ENCODE measurements at regions not wholly inside any gene's neighbourhood (a gene's known extent, or its start where the extent isn't known, plus 50 kb on each side); places are given as distances from the start of the nearest gene placed in this dataset.

DNA sequence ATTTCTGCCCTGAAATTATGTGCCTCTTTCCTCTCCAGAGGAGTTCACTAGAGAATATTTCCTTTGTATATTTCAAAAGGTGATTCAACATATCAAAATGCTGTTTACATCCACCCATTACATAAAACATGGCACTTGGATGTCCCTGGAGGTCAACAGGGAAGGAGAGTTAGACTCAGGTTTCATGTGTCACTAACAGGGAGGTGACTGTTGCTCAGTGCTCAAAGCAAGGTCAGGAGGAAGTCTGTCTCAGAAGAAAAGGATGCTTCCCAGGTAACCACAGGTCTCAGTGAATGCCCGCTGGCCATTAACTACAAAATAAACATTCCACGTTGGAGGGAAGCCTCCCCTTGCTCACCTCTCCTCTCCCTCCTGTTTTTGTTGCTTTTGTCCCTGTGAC lies 198.6 kb downstream of the AXIN2 start:
- no peak for DNase-seq

DNA sequence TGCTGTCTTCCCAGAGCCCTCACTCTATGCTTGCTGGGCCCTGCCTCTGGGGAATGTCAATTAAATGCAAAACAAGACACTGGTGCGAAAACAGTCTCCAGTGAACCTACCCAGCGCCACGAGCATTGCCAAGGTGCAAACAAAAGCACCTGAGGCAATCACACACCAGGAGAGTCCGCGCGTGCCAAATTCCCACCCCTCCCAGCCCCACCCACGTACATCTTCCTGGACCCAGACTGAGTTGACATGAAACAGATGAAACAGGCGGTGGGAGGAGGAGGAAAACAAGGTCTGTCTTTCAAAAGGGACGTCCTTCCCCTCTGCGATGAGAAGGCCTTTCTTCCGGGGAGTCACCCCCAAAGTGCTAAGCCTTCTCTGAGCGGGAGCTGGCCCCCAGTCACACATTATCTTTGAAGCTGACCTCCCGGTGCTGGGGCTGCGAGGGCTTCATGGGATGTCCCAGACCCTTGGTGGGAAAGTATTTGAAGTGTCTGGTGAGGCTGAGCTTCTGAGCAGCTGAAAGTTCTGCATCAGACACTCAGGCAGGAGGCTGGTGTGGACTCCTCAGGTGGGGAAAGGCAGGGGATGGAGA lies 200.4 kb downstream of the AXIN2 start:
- DNase-seq = no peak

DNA sequence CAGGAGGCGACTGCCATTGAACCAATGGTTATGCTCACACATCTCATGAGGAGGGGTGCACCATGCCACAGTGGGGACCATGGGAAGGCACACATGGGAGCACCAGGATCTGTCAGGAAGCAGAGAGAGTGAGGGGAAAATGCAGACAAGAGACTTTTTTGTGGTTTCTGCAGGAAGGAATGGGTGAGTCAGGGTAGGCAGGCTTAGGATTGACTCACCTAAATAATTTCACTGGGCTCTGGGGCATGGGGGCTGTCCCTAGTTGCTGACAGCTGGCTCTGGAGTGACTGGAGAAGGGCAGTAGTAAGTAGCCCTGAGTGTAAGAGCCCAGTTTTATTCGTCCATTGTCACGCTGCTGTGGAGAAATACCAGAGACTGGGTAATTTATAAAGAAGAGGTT lies 202.4 kb downstream of the AXIN2 start:
- DNase-seq = no peak

DNA sequence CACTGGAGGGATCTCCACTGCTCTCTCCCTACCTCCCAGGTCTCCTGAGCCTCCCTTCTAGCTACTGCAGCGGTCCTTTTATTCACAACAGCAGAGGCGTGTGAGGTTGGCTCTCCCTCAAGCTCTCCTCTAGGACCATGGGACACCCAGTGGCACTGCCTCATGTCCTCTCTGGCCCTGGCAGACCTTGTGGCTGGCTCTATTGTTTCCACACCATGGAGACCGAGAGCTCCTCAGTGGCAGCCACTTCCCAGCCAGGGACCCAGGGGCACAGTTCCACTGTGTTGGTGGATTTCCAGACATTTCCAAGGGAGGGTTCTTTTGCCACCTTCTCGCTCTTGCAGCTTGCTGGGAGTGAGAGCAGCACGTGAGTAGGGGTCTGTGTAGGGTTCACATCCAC lies 204.9 kb downstream of the AXIN2 start:
- no peak for DNase-seq

DNA sequence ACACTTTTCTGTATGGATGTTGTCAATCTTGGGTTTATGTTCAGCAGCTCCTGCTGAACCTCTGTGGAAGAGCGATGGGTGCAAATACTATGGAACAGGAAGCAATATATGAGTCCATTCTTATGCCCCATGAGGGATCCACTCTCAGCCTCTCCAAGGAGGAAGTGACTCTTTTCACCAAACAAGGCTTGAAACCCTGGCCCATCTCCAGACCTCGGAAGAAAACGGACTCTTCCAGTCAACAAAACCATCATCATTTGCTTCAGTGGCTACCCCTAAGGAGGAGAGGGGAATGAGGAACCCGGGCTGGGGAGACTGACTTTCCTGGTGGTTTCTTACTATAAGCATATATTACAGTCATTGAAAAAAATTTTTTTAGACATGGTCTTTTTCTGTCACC lies 206.2 kb downstream of the AXIN2 start:
- no peak for DNase-seq

DNA sequence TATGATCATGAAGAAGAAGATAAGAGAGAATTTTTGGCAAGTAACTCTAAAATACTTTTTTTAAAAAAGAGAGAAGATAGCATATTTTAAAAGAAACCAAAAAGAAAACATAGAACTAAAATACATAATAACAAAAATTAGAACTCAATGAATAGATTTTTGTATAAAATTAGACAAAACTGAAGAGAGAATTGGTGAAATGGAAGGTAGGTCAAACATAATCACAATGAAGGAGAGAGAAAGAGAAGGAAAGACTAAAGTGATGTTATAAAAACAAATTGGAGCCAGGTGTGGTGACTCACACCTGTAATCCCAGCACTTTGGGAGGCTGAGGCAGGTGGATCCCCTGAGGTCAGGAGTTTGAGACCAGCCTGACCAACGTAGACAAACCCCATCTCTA lies 211.5 kb downstream of the AXIN2 start:
- DNase-seq = no peak

DNA sequence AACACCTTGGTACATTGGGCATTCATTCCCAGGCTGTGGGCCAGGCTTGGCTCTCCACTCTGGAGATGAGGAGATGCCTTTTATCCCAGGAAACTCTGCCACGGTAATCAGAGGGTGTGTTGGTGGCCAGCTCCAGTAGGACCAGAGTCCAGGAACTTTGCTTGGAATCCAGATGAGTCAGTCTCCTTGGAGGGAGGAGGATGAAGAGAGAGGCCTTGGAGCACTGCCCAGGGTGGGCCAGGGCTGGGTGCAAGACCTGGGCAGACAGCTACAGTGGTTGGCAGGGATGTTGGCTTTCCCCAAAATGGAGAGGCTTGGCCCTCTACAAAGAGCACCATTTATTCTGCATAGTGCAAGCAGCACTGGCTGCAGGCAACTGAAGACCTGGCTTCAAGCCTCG lies 209.0 kb downstream of the RGS9 start:
- DNase-seq = no peak

DNA sequence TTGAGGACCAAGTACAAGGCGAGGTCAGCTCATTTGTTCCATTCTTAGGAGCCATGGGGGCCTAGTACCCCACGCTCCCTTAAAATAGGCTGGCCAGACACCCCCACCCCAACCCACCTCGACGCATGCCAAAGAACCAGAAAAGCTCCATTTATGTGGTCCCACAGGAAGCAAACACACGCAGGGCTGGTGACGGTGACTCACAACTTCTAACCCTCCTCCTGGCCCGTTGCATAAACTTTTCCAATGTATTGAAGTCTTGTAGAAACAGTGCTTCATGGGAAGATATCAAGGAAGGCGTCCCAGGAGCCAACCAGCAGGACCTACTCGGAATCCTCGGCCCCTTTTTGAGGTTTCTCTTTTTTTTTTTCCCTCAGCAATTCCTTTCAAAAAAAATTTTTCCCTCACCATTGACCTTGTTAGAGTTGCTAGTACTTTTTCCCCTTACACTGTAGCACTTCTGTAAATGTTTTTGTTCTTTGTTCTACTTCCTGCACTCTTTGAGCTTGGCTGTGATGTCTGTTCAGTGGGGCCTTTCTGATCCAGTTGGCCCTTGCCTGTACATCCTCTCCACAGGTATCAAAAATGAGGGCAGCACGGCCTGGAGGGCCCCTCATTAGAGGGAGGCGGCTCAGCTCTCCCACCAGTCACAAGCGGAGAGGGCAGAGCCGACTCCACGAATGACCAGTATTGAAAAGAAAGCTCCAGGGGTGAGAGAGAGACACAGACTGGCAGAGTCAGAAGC lies 208.3 kb downstream of the RGS9 start:
- no peak for DNase-seq

DNA sequence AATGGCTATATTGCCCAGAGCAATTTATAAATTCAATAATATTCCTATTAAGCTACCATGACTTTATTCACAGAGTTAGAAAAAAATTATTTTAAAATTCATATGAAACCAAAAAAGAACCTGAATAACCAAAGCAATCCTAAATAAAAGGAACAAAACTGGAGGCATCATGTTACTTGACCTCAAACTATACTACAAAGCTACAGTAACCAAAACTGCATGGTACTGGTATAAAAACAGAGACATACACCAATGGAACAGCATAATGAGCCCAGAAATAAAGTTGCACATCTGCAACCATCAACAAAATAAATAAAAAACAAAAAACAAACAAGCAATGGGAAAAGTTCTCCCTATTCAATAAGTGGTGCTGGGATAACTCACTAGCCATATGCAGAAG lies 203.2 kb downstream of the RGS9 start:
- no peak for DNase-seq

DNA sequence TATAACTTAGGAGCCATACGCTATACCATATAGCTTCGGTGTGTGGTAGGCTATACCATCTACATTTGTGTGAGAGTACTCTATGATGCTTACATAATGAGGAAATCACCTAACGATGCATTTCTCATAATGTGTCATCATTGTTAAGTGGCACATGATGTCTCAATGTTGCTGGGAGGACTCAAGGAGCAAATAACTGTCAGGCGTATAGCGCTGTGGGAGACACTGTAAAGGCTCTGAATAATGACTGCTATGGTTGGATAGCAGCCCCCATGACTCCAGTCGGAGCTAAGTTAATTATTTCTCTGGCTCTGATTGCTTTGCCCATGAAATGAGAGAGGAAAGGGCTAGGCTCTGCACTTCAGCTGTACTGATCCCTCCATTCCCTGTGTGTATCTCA lies 197.2 kb downstream of the RGS9 start:
- DNase-seq = no peak

DNA sequence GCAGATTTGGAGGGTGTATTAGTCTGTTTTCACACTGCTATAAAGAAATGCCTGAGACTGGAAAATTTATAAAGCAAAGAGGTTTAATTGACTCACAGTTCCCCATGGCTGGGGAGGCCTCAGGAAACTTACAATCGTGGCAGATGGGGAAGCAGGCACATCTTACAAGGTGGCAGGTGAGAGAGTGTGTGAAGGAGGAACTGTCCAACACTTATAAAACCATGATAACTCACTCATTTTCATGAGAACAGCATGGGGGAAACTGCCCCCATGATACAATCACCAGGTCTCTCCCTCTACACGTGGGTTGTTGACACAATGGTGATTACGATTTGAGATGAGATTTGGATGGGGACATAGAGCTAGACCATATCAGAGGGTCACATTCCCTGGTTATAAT lies 195.6 kb downstream of the RGS9 start:
- DNase-seq = no peak

DNA sequence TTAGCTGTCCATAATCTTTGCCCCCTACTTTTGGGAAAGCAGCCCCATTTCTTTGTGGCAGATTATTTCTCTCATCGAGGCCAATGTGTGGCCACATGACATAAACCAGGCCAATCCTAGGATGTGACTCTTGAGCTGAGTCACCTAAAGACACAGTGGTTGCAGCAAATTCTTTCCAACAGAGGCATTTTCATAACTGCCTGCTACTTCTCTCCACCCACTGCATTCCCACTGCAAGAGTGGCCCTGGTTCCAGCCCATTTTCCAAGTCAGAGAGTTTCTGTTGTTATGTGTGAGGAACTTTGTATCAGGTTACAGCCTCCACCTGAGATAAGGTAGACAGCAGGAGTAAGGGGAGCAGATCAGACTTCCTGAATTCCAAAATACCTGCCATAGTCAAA lies 195.2 kb downstream of the RGS9 start:
- no peak for DNase-seq

DNA sequence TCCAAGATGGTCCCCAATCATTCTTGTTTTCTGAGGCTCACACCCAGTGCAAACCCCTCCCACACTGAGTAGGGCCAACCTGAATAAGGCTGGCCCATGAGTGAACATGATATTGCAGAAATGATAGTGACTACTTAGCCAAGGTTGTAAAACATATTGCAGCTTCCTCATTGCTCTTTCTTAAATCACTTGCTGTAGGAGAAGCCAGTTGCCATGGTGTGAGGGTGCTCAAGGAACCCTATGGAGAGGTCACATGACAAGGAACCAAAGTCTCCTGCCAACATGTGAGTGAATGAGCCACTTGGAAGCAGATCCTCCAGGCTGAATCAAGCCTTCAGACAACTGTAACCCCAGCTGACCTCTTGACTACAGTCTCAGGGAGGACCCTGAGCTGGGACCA lies 191.4 kb downstream of the RGS9 start:
- no peak for DNase-seq

DNA sequence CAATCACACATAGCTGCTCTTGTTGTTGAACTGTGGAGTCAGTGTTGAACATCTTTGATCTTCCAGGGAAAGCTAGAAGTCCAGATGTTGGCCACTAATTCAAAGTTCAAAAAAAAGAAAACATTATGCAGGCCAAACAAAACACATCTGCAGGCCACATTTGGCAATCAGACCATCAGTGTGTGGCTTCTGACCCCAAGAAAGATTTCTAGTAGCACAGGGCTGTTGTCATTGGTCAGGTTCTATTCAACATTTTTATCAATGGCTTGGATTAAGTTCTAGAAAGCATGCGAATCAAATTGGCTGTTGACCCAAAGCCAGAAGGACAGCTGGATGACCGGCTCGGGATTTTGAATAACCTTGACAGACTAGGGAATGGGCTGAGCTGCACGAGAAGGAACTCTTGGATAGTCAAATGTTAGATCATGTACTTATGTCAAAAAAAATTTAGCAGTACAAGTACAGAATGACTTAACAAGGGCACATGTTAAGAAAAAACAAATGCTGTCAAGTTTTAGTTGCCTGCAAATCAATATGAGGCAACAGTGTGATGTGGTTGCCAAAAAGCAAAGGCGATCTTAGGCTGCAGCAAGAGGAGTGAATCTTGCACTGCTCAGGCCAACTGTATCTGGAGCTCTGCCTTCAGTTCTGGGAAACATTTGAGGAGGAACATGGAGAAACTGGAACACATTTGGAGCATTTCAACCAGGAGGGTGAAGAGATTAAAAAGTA lies 187.6 kb downstream of the RGS9 start:
- no peak for DNase-seq

DNA sequence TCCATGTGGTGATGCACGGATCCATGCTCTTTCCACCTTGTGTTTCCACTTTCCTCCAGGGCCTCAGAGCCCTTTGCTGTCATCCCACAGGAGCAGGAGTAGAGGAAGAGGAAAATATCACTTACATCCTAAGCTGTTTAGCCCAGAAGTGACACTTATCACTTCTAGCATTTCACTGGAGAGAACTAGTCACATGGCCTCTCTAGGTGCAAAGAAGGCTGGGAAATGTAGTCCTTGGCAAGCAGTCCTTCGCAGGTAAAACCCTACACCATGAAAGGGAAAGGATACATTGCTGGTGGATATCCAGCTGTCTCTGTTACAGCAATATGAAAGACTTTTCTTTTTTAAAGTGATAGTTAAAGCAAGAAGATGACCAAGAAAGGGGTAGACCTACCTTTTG lies 185.9 kb downstream of the RGS9 start:
- peak; percentile 51 for DNase-seq

DNA sequence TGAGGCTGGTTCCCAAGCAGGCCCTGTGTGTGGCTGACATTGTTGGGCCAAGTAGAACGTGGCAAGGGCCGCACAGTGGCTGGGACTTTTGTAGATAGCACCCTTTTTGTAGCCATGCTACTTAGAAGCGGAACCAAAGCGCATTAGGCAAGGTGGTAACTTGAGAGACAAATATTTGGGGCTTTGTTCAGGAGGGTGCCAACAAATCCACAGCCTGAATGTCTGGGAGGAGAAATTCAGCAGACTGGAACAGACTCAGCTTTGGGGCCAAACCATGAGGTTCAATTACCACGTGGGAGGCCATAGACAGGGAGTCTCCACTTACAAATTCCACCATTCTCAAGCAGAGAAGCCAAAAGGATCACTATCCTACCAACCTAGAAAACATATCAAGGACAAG lies 183.7 kb downstream of the RGS9 start:
- no peak for DNase-seq

DNA sequence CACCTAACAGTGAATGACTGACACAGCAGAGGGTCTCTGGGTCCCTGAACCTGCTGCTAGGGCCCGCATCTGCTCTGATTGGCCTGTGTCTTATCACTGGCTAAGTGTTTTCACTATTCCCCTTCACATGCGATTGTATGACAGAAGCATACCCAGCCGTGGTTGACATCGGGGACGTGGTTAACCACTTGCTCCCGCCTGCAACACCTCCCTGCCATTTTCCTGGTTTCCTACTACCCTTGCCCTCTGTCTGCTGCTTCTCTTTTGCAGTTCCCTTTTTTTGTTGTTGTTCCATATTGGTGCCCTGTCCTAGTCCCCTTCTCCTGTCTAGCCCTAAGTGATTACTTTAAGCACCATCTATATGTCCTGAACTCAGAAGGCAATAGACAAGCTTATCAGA lies 177.0 kb downstream of the RGS9 start:
- no peak for DNase-seq

DNA sequence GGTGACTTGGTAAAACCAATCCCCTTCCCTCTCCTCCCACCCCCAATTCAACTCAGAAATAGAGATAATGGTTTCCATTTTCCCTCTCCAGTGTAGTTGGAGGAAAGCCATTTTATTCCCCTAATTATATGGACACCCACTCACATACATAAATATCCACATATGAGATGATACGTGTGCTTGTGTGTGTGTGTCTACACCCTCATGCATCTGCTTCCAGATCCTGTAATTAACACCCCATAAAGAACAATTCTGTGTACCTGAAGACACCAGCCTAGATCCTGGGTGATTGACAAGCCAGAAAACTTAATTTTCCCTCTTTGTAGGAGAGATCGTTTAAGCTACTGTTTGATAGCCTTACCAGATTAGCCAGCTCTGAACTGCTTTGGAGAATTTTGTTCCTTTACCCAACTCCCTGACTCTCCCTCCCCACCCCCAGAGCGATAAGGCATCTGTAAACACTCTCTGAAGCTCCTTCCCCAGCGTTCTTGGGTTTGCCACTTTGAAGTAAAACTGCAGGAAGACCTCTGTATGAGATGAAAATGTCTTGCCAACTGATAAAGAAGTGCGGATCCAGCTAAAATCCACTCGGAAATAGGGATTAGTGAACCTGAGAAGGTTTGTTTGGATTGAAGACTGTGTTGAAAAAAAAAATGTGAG lies 175.7 kb downstream of the RGS9 start:
- DNase-seq = no peak

DNA sequence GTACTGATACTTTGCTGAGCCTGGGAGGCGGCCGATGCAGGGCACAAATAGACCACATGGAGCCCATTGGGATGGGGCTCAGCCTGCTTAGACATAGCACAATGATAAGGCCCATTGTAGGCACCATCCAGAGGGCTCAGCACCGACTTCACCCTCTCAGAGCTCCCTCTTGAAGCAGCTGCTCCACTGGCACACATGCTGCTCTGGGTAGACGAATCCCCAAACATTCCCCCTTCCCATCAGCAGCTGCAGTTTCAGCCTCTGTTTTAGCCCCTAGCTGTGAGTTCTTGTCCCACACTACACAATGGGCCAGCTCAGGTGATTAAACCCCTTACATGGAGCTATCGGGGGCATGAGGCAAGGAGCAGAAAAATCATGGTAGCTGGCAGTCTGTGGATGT lies 174.1 kb downstream of the RGS9 start:
- no peak for DNase-seq

DNA sequence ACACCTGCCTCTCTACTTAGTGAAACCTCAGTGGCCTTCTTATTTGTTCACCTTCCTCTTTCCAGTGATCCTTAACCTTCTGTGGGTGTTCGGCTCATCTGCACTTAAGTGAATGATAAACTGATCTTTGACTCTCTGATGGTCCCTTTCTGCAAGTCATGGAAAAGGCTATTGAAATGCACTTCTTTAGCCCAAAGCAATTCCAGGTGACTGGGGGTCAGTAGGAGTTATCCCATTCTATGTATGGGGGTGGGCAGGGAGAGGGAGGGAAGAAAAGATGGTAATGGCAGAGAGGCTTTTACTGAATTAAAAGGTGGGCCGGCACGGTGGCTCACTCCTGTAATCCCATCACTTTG lies 170.8 kb downstream of the RGS9 start:
- no peak for DNase-seq

DNA sequence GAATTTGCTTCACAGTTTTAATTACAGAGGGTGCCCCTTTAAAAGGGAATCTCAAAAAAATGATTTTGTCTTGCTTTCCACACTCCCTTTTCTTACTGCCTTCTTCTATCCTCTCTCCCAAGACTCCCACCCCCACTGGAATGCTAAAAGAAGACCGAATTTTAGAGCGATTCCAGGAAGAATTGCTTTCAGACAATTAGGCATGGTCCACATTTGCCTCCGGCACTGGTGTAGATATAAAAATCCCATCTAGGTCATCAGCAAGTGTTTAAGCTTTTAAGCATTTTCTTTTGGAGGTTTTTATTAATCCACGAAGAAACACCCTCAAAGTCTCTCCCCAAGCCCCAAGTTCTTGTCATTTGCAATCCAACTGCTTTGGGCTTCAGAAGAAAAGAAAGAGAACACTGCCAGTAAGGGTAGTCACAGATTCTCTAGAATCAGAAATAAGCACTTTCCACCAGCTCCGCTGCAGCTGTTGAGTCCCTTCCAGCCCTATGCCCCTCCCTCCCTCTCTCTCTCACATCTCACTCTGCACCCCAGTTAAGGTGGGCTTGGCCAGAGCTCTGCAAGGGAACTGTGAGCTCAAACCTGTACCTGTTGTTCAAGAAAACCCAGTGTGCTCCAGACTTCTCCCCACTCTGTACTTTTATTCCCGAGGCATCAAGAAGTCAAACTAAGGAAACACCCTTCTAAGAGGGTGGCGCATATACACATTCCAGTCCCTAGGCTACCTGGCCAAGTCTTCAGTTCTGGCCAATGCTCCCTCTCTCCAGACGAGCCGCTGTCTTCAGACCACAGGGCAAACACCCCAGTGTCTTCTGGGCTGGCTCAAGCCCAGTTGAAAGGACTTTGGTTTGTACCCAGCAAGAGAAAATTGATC lies 170.2 kb downstream of the RGS9 start:
- no peak for DNase-seq

DNA sequence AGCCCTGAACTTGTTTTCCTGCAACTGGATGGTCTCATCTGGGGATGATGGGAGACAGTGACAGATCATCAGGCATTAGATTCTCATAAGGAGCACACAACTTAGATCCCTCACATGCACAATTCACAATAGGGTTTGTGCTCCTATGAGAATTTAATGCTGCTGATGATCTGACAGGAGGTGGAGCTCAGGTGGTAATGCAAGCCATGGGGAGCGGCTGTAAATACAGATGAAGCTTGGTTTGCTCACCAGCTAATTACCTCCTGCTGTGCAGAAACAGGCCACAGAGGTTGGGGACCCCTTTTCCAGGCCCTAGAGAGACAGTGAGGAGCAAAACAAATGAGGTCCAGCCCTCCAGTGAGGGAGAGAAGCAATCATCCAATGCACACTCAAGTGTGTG lies 168.6 kb downstream of the RGS9 start:
- no peak for DNase-seq

DNA sequence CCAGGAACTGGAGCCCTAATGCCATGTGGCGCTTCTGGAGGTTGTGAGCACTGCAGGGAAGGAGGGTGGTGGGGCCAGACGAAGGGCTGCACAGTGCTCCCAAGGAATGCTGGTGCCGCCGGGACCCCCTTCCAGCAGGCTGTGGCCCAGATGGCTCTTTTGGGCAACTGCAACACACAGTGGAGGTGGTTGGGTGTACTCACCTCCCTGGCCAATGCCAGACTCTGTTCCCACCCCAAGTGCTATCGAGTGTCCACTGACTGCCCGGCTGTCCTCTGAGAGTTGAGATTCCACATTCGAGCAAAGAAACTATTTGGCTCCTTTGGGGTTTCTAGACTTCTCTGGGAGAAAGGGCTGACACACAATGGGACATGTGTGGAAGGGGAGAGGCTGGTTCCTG lies 167.9 kb downstream of the RGS9 start:
- no peak for DNase-seq
